ENCODE measurements at regions not wholly inside any gene's neighbourhood (a gene's known extent, or its start where the extent isn't known, plus 50 kb on each side); places are given as distances from the start of the nearest gene placed in this dataset.

- Histone ChIP-seq H3K9ac (ENCODE audit: low read length) (peak overlapping the region; percentile 48; the same call in 1 of the 2 replicates), H4K20me1 (ENCODE audit: insufficient read depth, low read length) (no peaks in the 10 kb centered on the region), H3K4me3 (ENCODE audit: low read depth, low read length, poor library complexity, severe bottlenecking) (no peak overlapping the region), H3K36me3 (ENCODE audit: insufficient read depth, low read length) (no peaks in the 10 kb centered on the region), H3K9me3 (ENCODE audit: low read length) (no peaks in the 10 kb centered on the region), H3K27me3 (ENCODE audit: insufficient read depth, low read length) (no peaks in the 10 kb centered on the region), H3K4me1 (ENCODE audit: insufficient read depth, low read length, severe bottlenecking) (peaks cover 59% of the 10 kb centered on the region), H3K27ac (ENCODE audit: low read depth, low read length, poor library complexity, severe bottlenecking) (peak overlapping the region; percentile 88), H3F3A (ENCODE audit: insufficient read depth, low read length) (no peaks in the 10 kb centered on the region; the same call in 1 of the 2 replicates), H2AFZ (ENCODE audit: low read length) (no peak overlapping the region), H3K4me2 (ENCODE audit: low read length) (peak overlapping the region; percentile 65), H3K9me2 (ENCODE audit: low read depth, low read length) (no peaks in the 10 kb centered on the region), H3K79me2 (ENCODE audit: insufficient read depth, low read length) (no peaks in the 10 kb centered on the region)
- no peak for TF ChIP-seq CTCF (IDR thresholded peaks at IDR 0.05; ENCODE audit: low read length)
- TF ChIP-seq EZH2 (IDR thresholded peaks at IDR 0.05; ENCODE audit: borderline replicate concordance, low read length): no peak
Measured at GRCh38 chr6:90460051-90460450, 126.8 kb downstream of the MAP3K7 start.

GRCh38 chr6:90459225-90459758 is 127.6 kb downstream of the MAP3K7 start:
- Histone ChIP-seq H3K9me3 (ENCODE audit: low read length) (no peaks in the 10 kb centered on the region), H3K4me1 (ENCODE audit: insufficient read depth, low read length, severe bottlenecking) (peaks cover 59% of the 10 kb centered on the region), H3K27ac (ENCODE audit: low read depth, low read length, poor library complexity, severe bottlenecking) (peak overlapping the region; percentile 88), H3K79me2 (ENCODE audit: insufficient read depth, low read length) (no peaks in the 10 kb centered on the region), H3K4me3 (ENCODE audit: low read depth, low read length, poor library complexity, severe bottlenecking) (peak overlapping the region; percentile 39), H4K20me1 (ENCODE audit: insufficient read depth, low read length) (no peaks in the 10 kb centered on the region), H2AFZ (ENCODE audit: low read length) (no peak overlapping the region), H3K27me3 (ENCODE audit: insufficient read depth, low read length) (no peaks in the 10 kb centered on the region), H3K36me3 (ENCODE audit: insufficient read depth, low read length) (no peaks in the 10 kb centered on the region), H3K9ac (ENCODE audit: low read length) (peak overlapping the region; percentile 48), H3F3A (ENCODE audit: insufficient read depth, low read length) (no peaks in the 10 kb centered on the region; the same call in 1 of the 2 replicates), H3K4me2 (ENCODE audit: low read length) (peak overlapping the region; percentile 65), H3K9me2 (ENCODE audit: low read depth, low read length) (no peaks in the 10 kb centered on the region)
- no peak for TF ChIP-seq CTCF (IDR thresholded peaks at IDR 0.05; ENCODE audit: low read length)
- no peak for TF ChIP-seq EZH2 (IDR thresholded peaks at IDR 0.05; ENCODE audit: borderline replicate concordance, low read length)

DNA sequence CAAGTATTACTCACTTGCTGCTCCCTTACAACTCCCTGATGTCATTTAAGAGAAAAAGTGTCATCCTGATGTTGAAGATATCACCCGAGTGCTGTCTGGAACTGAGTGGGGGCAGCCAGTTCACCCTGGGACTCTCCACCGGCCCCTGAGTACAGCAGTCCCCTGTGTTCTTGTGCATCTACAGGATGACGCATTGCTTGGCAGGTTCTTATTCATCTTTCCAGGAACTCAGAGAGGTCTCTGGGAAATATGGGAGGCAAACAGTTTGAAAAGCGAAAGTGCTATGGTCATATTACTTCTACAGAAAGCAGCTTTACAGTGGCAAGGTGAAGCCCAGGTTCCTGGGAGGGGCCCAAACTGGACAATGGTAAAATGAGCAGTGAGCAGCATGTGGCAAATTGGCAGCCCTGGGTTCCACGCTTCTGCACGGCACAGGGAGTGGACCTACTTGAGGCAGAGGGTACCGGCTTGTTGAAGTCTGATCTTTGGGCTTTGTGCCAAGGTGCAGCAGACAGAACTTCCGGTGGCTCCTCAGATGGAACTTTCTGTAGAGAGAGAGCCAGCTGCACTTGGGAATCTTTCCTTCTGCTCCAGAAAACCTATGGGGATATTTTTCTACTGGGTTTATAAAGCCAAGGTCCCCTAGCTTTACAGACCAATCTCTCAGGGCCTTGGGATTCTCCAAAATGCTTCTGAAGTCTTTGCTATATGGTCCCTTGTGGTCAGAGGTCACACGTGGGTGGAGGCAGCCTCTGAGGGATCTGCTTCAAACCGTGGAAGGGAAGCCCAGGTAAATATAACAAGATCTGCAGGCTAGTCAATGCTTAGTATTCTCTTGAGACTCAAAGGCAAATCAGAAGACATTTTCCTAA is 128.3 kb downstream of the MAP3K7 start:
- peak overlapping the region; percentile 48 for H3K9ac ChIP-seq (ENCODE audit: low read length)
- H3K4me3 ChIP-seq (ENCODE audit: low read depth, low read length, poor library complexity, severe bottlenecking): peak overlapping the region; percentile 39
- TF ChIP-seq CTCF (IDR thresholded peaks at IDR 0.05; ENCODE audit: low read length): no peak
- TF ChIP-seq EZH2 (IDR thresholded peaks at IDR 0.05; ENCODE audit: borderline replicate concordance, low read length): no peak
- H3K27me3 ChIP-seq (ENCODE audit: insufficient read depth, low read length): no peaks in the 10 kb centered on the region
- peak overlapping the region; percentile 65 for H3K4me2 ChIP-seq (ENCODE audit: low read length)
- no peaks in the 10 kb centered on the region; the same call in 1 of the 2 replicates for H3F3A ChIP-seq (ENCODE audit: insufficient read depth, low read length)
- no peak overlapping the region for H2AFZ ChIP-seq (ENCODE audit: low read length)
- no peaks in the 10 kb centered on the region for H3K36me3 ChIP-seq (ENCODE audit: insufficient read depth, low read length)
- H3K9me2 ChIP-seq (ENCODE audit: low read depth, low read length): no peaks in the 10 kb centered on the region
- peaks cover 55% of the 10 kb centered on the region for H3K4me1 ChIP-seq (ENCODE audit: insufficient read depth, low read length, severe bottlenecking)
- no peaks in the 10 kb centered on the region for H3K9me3 ChIP-seq (ENCODE audit: low read length)
- H3K27ac ChIP-seq (ENCODE audit: low read depth, low read length, poor library complexity, severe bottlenecking): peak overlapping the region; percentile 88
- H4K20me1 ChIP-seq (ENCODE audit: insufficient read depth, low read length): no peaks in the 10 kb centered on the region
- H3K79me2 ChIP-seq (ENCODE audit: insufficient read depth, low read length): no peaks in the 10 kb centered on the region
